Lower leg skin (tissue), 3 donors: ENCODE measurements at regions not wholly inside any gene's neighbourhood (a gene's known extent, or its start where the extent isn't known, plus 50 kb on each side); places are given as distances from the start of the nearest gene placed in this dataset.
"Not testable (repeated sequence)": the region's sequence is repeated elsewhere in the genome, so short reads cannot be mapped to it uniquely, and the experiment has no call there.

Experiments
- CTCF ChIP-seq, 3 donors: fragments of 450-650 bp; IDR thresholded peaks; one replicate each; pipeline ENCODE4 v1.5.1; 2016; ENCODE audit warnings: antibody characterized with exemption in 3 of 3, mild to moderate bottlenecking in 3 of 3, moderate library complexity in 2 of 3
- POLR2A ChIP-seq, 2 donors: fragments of 450-650 bp; IDR thresholded peaks; one replicate each; pipeline ENCODE4 v1.6.1; 2016 to 2017; ENCODE audit warnings: antibody characterized with exemption in 2 of 2, mild to moderate bottlenecking in 1 of 2, moderate library complexity in 1 of 2

GRCh38 chr2:89894988-89895387 is 1203.5 kb downstream of the RPIA start:
- TF ChIP-seq CTCF, POLR2A (IDR thresholded peaks at IDR 0.05): not testable (repeated sequence)
